GM23338 (cell line): ENCODE measurements at regions not wholly inside any gene's neighbourhood (a gene's known extent, or its start where the extent isn't known, plus 50 kb on each side); places are given as distances from the start of the nearest gene placed in this dataset.

Experiments
- ATAC-seq: fragments of 200-7000 bp; cut with Tn5 transposase; 3 replicates; pipeline ENCODE4 v1.9.1; 2020
- DNase-seq: peaks from one replicate; pipeline ENCODE4 v3.0.0-alpha.2; 2015; ENCODE audit warnings: low spot score
- H2AFZ ChIP-seq: fragments of 200-600 bp; sonication (generic); 2 replicates; pipeline ENCODE4 v1.8.0; 2016; ENCODE audit warnings: antibody characterized with exemption, mild to moderate bottlenecking, moderate library complexity
- H3F3A ChIP-seq: fragments of 200-600 bp; sonication (generic); replicated peaks from 2 replicates; pipeline ENCODE4 v1.8.0; 2017; ENCODE audit warnings: antibody characterized with exemption, mixed run types, low read depth
- H3K27ac ChIP-seq: fragments of 200-600 bp; sonication (generic); 2 replicates; pipeline ENCODE4 v1.6.1; 2016; ENCODE audit warnings: low read depth
- H3K27me3 ChIP-seq: fragments of 200-600 bp; sonication (generic); 2 replicates; pipeline ENCODE4 v1.8.0; 2016; ENCODE audit warnings: mild to moderate bottlenecking, mixed run types, moderate library complexity; ENCODE audit not compliant: insufficient read depth
- H3K36me3 ChIP-seq: fragments of 200-600 bp; sonication (generic); 2 replicates; pipeline ENCODE4 v1.8.0; 2016; ENCODE audit warnings: mild to moderate bottlenecking; ENCODE audit not compliant: insufficient read depth
- H3K4me1 ChIP-seq: fragments of 200-600 bp; sonication (generic); 2 replicates; pipeline ENCODE4 v1.8.0; 2016; ENCODE audit warnings: mild to moderate bottlenecking, moderate library complexity; ENCODE audit not compliant: insufficient read depth
- H3K4me2 ChIP-seq: fragments of 200-600 bp; sonication (generic); 2 replicates; pipeline ENCODE4 v1.7.1; 2017; ENCODE audit warnings: mixed run types
- H3K4me3 ChIP-seq: fragments of 200-600 bp; sonication (generic); 2 replicates; pipeline ENCODE4 v1.6.1; 2016; ENCODE audit warnings: mixed run types
- H3K79me2 ChIP-seq: fragments of 200-600 bp; sonication (generic); replicated peaks from 2 replicates; pipeline ENCODE4 v1.8.0; 2017; ENCODE audit warnings: mild to moderate bottlenecking; ENCODE audit not compliant: insufficient read depth
- H3K9me2 ChIP-seq: fragments of 200-600 bp; sonication (generic); 2 replicates; pipeline ENCODE4 v1.8.0; 2017; ENCODE audit not compliant: insufficient read depth
- H4K20me1 ChIP-seq: fragments of 200-600 bp; sonication (generic); replicated peaks from 2 replicates; pipeline ENCODE4 v1.8.0; 2017; ENCODE audit warnings: mild to moderate bottlenecking; ENCODE audit not compliant: insufficient read depth
- H3K27ac Mint-ChIP-seq: 2 replicates; pipeline ENCODE4 v1.8.0; 2020; ENCODE audit warnings: inconsistent platforms, mild to moderate bottlenecking, moderate library complexity, mixed read lengths
- H3K27me3 Mint-ChIP-seq: 3 replicates; pipeline ENCODE4 v1.8.0; 2022; ENCODE audit warnings: low read depth, mild to moderate bottlenecking, moderate library complexity, mixed read lengths, inconsistent platforms; ENCODE audit not compliant: insufficient read depth, poor library complexity
- H3K36me3 Mint-ChIP-seq: 3 replicates; pipeline ENCODE4 v1.8.0; 2021; ENCODE audit warnings: low read depth, mild to moderate bottlenecking, inconsistent platforms, moderate library complexity, mixed read lengths
- H3K4me1 Mint-ChIP-seq: 3 replicates; pipeline ENCODE4 v1.8.0; 2020; ENCODE audit warnings: mild to moderate bottlenecking, inconsistent platforms, mixed read lengths
- H3K4me3 Mint-ChIP-seq: 3 replicates; pipeline ENCODE4 v1.8.0; 2021; ENCODE audit warnings: moderate library complexity, mild to moderate bottlenecking, inconsistent platforms, mixed read lengths
- H3K9me3 Mint-ChIP-seq: 3 replicates; pipeline ENCODE4 v1.8.0; 2020; ENCODE audit warnings: moderate library complexity, mild to moderate bottlenecking, inconsistent platforms, mixed read lengths
- CREB1 ChIP-seq: fragments of 250-450 bp; sonication (Bioruptor Pico); IDR thresholded peaks from 2 replicates; pipeline ENCODE4 v1.5.0; 2020; ENCODE audit warnings: low read depth, mild to moderate bottlenecking, moderate library complexity
- ETS1 ChIP-seq: IDR thresholded peaks from 2 replicates; pipeline ENCODE4 v1.6.1; 2016; ENCODE audit warnings: antibody characterized with exemption
- EZH2 ChIP-seq: fragments of 200-600 bp; sonication (generic); IDR thresholded peaks from one replicate; pipeline ENCODE4 v1.8.0; 2017; ENCODE audit warnings: antibody characterized with exemption, mild to moderate bottlenecking, low read depth; ENCODE audit not compliant: unreplicated experiment
- EZH2phosphoT487 ChIP-seq: fragments of 200-600 bp; sonication (generic); IDR thresholded peaks from one replicate; pipeline ENCODE4 v1.8.1; 2018; ENCODE audit warnings: antibody characterized with exemption; ENCODE audit not compliant: unreplicated experiment
- JUNB ChIP-seq: IDR thresholded peaks from one replicate; pipeline ENCODE4 v1.6.1; 2016; ENCODE audit warnings: antibody characterized with exemption; ENCODE audit not compliant: unreplicated experiment
- NANOG ChIP-seq: IDR thresholded peaks from 2 replicates; pipeline ENCODE4 v1.6.1; 2016; ENCODE audit warnings: antibody characterized with exemption, borderline replicate concordance
- POLR2AphosphoS5 ChIP-seq: IDR thresholded peaks from 2 replicates; pipeline ENCODE4 v1.6.1; 2016; ENCODE audit warnings: antibody characterized with exemption, low read depth
- REST ChIP-seq: IDR thresholded peaks from one replicate; pipeline ENCODE4 v1.6.1; 2018; ENCODE audit warnings: antibody characterized with exemption; ENCODE audit not compliant: unreplicated experiment
- STAT1 ChIP-seq: IDR thresholded peaks from one replicate; pipeline ENCODE4 v1.6.1; 2016; ENCODE audit warnings: antibody characterized with exemption; ENCODE audit not compliant: unreplicated experiment
- ZNF114 ChIP-seq: fragments of 250-450 bp; sonication (Bioruptor Pico); IDR thresholded peaks from 2 replicates; pipeline ENCODE4 v1.5.0; 2020; ENCODE audit warnings: mild to moderate bottlenecking, moderate library complexity
- ZNF331 ChIP-seq: fragments of 250-450 bp; sonication (Bioruptor Pico); IDR thresholded peaks from 2 replicates; pipeline ENCODE4 v1.5.0; 2020; ENCODE audit warnings: low read depth, mild to moderate bottlenecking, moderate library complexity
- ZNF462 ChIP-seq: fragments of 250-450 bp; sonication (Bioruptor Pico); IDR thresholded peaks from 2 replicates; pipeline ENCODE4 v1.5.0; 2020; ENCODE audit warnings: mild to moderate bottlenecking, moderate library complexity
- TF ChIP-seq, protein P1 (sequence below), 2 experiments: fragments of 200-600 bp in 1 of 2; sonication (generic) in 1 of 2; conservative IDR thresholded peaks; 2 replicates each; pipeline versions ENCODE4 v1.5.1 to v1.6.1; 2016 to 2017; ENCODE audit warnings: antibody characterized with exemption in 2 of 2, low read depth in 2 of 2, mild to moderate bottlenecking in 2 of 2, moderate library complexity in 1 of 2

- no peaks in the 10 kb centered on the region; the same call in 2 of the 3 replicates for H3K9me3 Mint-ChIP-seq
- H3K4me1 Mint-ChIP-seq, result no peaks in the 10 kb centered on the region
- H3K4me1 ChIP-seq, result 0 out of 2 replicates have a peak, but pooled peaks cover 6% of the 10 kb centered on the region
- no peaks in the 10 kb centered on the region for H3K79me2 ChIP-seq
- H3K4me2 ChIP-seq, result no peak overlapping the region
- H3K27ac Mint-ChIP-seq, result no peak overlapping the region
- no peak overlapping the region for H3K4me3 Mint-ChIP-seq
- TF ChIP-seq CREB1 (CRISPR knock-in tag), result no peak
- TF ChIP-seq ZNF462, result no peak
- no peak for TF ChIP-seq EZH2
- no peak for TF ChIP-seq POLR2AphosphoS5
- no peak for TF ChIP-seq EZH2phosphoT487
- no peak for TF ChIP-seq STAT1
- TF ChIP-seq REST, result no peak
- no peak for TF ChIP-seq ZNF114 (CRISPR knock-in tag)
- TF ChIP-seq, protein P1, sequence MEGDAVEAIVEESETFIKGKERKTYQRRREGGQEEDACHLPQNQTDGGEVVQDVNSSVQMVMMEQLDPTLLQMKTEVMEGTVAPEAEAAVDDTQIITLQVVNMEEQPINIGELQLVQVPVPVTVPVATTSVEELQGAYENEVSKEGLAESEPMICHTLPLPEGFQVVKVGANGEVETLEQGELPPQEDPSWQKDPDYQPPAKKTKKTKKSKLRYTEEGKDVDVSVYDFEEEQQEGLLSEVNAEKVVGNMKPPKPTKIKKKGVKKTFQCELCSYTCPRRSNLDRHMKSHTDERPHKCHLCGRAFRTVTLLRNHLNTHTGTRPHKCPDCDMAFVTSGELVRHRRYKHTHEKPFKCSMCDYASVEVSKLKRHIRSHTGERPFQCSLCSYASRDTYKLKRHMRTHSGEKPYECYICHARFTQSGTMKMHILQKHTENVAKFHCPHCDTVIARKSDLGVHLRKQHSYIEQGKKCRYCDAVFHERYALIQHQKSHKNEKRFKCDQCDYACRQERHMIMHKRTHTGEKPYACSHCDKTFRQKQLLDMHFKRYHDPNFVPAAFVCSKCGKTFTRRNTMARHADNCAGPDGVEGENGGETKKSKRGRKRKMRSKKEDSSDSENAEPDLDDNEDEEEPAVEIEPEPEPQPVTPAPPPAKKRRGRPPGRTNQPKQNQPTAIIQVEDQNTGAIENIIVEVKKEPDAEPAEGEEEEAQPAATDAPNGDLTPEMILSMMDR (conservative IDR thresholded peaks at IDR 0.05; ENCODE audit: low read depth in 2 of 2), result no peak
- no peak for TF ChIP-seq JUNB
- no peak for TF ChIP-seq ZNF331 (CRISPR knock-in tag)
- TF ChIP-seq NANOG, result no peak
- TF ChIP-seq ETS1, result no peak
- H3K27ac ChIP-seq, result no peak overlapping the region
- no peaks in the 10 kb centered on the region for H3K27me3 ChIP-seq
- H3K27me3 Mint-ChIP-seq, result no peaks in the 10 kb centered on the region
- H3K4me3 ChIP-seq, result no peak overlapping the region
- no peaks in the 10 kb centered on the region; the same call in 2 of the 3 replicates for H3K36me3 Mint-ChIP-seq
- H3F3A ChIP-seq, result no peaks in the 10 kb centered on the region
- ATAC-seq, result no peak
- no peak for DNase-seq
- no peaks in the 10 kb centered on the region for H3K36me3 ChIP-seq
- peaks cover 10% of the 10 kb centered on the region; the same call in 1 of the 2 replicates for H3K9me2 ChIP-seq
- H4K20me1 ChIP-seq, result no peaks in the 10 kb centered on the region
- no peak overlapping the region for H2AFZ ChIP-seq
Observed at GRCh38 chr12:91542067-91542466, 359.4 kb upstream of the DCN start.
